ENCODE measurements at regions not wholly inside any gene's neighbourhood (a gene's known extent, or its start where the extent isn't known, plus 50 kb on each side); places are given as distances from the start of the nearest gene placed in this dataset.

- no peak for TF ChIP-seq POLR2A (IDR thresholded peaks at IDR 0.05; ENCODE audit: low read depth, low read length)
- FAIRE-seq (no peak), DNase-seq (ENCODE audit: insufficient read length, low spot score) (no peak)
These were observed 435.8 kb downstream of the GPAM start for GRCh38 chr10:111747751-111748150.

DNA sequence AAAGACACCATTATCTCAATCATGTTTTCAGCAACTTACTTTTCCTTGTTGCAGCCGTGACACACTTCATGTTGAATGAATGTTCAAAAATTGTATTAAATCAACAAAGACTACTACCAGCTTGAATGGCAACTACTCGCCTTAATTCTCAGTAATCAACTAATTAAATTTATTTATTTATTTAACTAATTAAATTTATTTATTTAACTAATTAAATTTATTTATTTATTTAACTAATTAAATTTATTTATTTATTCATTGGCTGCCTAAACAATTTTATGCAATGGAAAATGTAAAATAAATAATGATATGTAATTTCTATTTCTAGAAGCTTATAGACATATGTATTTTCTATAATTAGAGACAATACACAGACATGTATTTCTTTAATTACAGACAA lies 435.4 kb downstream of the GPAM start:
- FAIRE-seq (no peak), DNase-seq (ENCODE audit: insufficient read length, low spot score) (no peak)
- no peak for TF ChIP-seq POLR2A (IDR thresholded peaks at IDR 0.05; ENCODE audit: low read depth, low read length)

GRCh38 chr10:111750165-111750849 lies 433.3 kb downstream of the GPAM start:
- FAIRE-seq, result no peak

GRCh38 chr10:111756217-111757061 lies 427.1 kb downstream of the GPAM start:
- FAIRE-seq, result peak; percentile 78

More at GRCh38 chr10:111750165-111750849, 433.3 kb downstream of the GPAM start:
- DNase-seq (ENCODE audit: insufficient read length, low spot score), result no peak
- TF ChIP-seq POLR2A (IDR thresholded peaks at IDR 0.05; ENCODE audit: low read depth, low read length), result no peak

GRCh38 chr10:111758593-111758992 lies 425.0 kb downstream of the GPAM start:
- DNase-seq (ENCODE audit: insufficient read length, low spot score), result no peak
- FAIRE-seq, result no peak
- TF ChIP-seq POLR2A (IDR thresholded peaks at IDR 0.05; ENCODE audit: low read depth, low read length), result no peak

More at GRCh38 chr10:111756217-111757061, 427.1 kb downstream of the GPAM start:
- peak; percentile 19 for DNase-seq (ENCODE audit: insufficient read length, low spot score)
- no peak for TF ChIP-seq POLR2A (IDR thresholded peaks at IDR 0.05; ENCODE audit: low read depth, low read length)

DNA sequence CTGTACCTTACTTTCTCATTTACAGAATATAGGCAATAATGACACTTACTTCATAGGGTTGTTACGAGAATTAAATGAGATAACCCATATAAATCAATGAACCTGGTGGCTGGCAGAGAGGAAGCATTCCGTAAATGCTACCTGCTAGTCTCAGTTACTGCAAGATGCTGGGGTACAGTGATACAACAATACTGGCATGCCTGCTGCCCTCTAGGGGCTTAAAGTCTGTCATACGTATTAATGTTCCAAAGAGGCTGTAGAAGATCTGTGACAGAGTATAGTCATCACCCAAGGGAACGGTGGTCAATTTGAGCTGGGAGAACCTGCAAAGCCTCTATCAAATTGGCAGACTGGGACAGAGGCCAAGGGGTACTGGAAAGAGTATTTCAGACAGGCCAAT lies 421.5 kb downstream of the GPAM start:
- no peak for TF ChIP-seq POLR2A (IDR thresholded peaks at IDR 0.05; ENCODE audit: low read depth, low read length)
- DNase-seq (ENCODE audit: insufficient read length, low spot score), result no peak
- no peak for FAIRE-seq

GRCh38 chr10:111765216-111765615 lies 418.3 kb downstream of the GPAM start:
- TF ChIP-seq POLR2A (IDR thresholded peaks at IDR 0.05; ENCODE audit: low read depth, low read length), result no peak
- DNase-seq (ENCODE audit: insufficient read length, low spot score), result no peak
- FAIRE-seq, result no peak

DNA sequence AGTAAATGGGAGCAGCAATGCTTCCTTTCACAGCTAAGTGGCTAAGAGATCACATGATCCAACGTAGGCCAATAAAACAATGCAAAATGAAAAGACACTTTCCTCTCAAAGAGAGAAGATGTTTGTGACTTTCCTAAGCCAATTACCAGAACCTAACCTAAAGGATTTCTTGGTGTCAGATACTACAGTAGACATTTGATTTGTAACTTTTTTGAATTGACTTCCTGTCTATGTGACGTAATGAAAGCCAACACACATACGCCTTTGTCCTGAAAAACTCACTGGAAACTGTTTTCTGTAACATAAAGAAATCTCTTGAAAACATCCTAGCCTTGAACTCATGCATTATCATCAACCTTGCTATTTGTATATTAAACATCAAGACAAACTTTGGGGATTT lies 417.1 kb downstream of the GPAM start:
- DNase-seq (ENCODE audit: insufficient read length, low spot score), result no peak
- no peak for TF ChIP-seq POLR2A (IDR thresholded peaks at IDR 0.05; ENCODE audit: low read depth, low read length)
- no peak for FAIRE-seq

- TF ChIP-seq POLR2A (IDR thresholded peaks at IDR 0.05; ENCODE audit: low read depth, low read length), result no peak
- DNase-seq (ENCODE audit: insufficient read length, low spot score) (no peak), FAIRE-seq (no peak)
These were observed 415.9 kb downstream of the GPAM start for GRCh38 chr10:111767661-111768060.

- no peak for FAIRE-seq
- TF ChIP-seq POLR2A (IDR thresholded peaks at IDR 0.05; ENCODE audit: low read depth, low read length), result no peak
- DNase-seq (ENCODE audit: insufficient read length, low spot score), result no peak
These were observed 409.6 kb downstream of the GPAM start for GRCh38 chr10:111773950-111774349.

DNA sequence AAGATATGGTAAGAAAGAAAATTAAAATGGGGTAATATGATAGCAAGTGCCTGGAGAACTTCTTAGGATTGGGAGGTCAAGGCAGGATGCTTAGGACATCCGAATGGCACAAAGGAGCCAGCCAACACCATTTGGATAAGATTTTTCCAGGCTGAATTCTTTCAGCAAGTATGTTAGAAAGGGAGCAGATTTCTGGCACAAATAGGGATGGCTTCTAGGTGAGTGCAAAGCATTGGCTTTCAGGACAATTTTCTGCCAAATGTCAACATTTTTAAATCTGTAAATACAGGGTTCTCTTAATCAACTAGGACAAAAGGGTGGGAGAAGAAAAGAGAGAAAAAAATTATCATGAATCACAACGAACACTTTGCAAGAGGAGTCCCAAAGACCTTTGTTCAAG lies 409.1 kb downstream of the GPAM start:
- FAIRE-seq (no peak), DNase-seq (ENCODE audit: insufficient read length, low spot score) (no peak)
- TF ChIP-seq POLR2A (IDR thresholded peaks at IDR 0.05; ENCODE audit: low read depth, low read length), result no peak

GRCh38 chr10:111784436-111784835 lies 399.1 kb downstream of the GPAM start:
- TF ChIP-seq POLR2A (IDR thresholded peaks at IDR 0.05; ENCODE audit: low read depth, low read length), result no peak
- FAIRE-seq (no peak), DNase-seq (ENCODE audit: insufficient read length, low spot score) (no peak)

GRCh38 chr10:111784946-111785465 lies 398.6 kb downstream of the GPAM start:
- TF ChIP-seq POLR2A (IDR thresholded peaks at IDR 0.05; ENCODE audit: low read depth, low read length), result no peak
- FAIRE-seq, result no peak
- DNase-seq (ENCODE audit: insufficient read length, low spot score), result no peak

GRCh38 chr10:111785921-111786320 lies 397.6 kb downstream of the GPAM start:
- FAIRE-seq, result no peak
- no peak for DNase-seq (ENCODE audit: insufficient read length, low spot score)
- TF ChIP-seq POLR2A (IDR thresholded peaks at IDR 0.05; ENCODE audit: low read depth, low read length), result no peak

Data from H54 (cell line).